H1 (cell line): ENCODE measurements at regions not wholly inside any gene's neighbourhood (a gene's known extent, or its start where the extent isn't known, plus 50 kb on each side); places are given as distances from the start of the nearest gene placed in this dataset.

ENCODE experiments used
- CTCF ChIA-PET: fragments of 300-600 bp; sonication (Branson Sonifier 250); formaldehyde crosslinking; loops from one replicate; lab custom pipeline; 2021; ENCODE audit not compliant: partially characterized antibody; lab: Charles Lee
- POLR2A ChIA-PET: fragments of 300-600 bp; sonication (Branson Sonifier 250); formaldehyde crosslinking; loops from one replicate; lab custom pipeline; 2021; ENCODE audit warnings: inconsistent platforms; ENCODE audit not compliant: partially characterized antibody; lab: Charles Lee
- DNase-seq, 2 experiments: peaks; one replicate each; pipeline versions ENCODE4 v3.0.0 to v3.0.0-alpha.2; 2010 to 2022; ENCODE audit warnings: low spot score in 2 of 2, low read depth in 1 of 2, mixed read lengths in 1 of 2
- FAIRE-seq: peaks from 2 replicates; lab custom pipeline; 2011; peaks lifted over from hg19 to GRCh38; lab: Jason Lieb, UNC
- H2AFZ ChIP-seq: 2 replicates; pipeline ENCODE4 v1.8.1; 2012; ENCODE audit warnings: low read length, inconsistent platforms
- H2AK5ac ChIP-seq: 2 replicates; pipeline ENCODE4 v1.6.1; 2013; ENCODE audit warnings: low read depth, low read length
- H2BK120ac ChIP-seq: replicated peaks from 2 replicates; pipeline ENCODE3; 2013; ENCODE audit warnings: low read depth, low read length, inconsistent platforms
- H2BK12ac ChIP-seq: 2 replicates; pipeline ENCODE4 v1.6.1; 2013; ENCODE audit warnings: low read depth, low read length
- H2BK15ac ChIP-seq: 2 replicates; pipeline ENCODE4 v1.6.1; 2013; ENCODE audit warnings: low read length
- H2BK20ac ChIP-seq: 2 replicates; pipeline ENCODE4 v1.6.1; 2013; ENCODE audit warnings: low read length
- H2BK5ac ChIP-seq: 2 replicates; pipeline ENCODE4 v1.6.1; 2013; ENCODE audit warnings: low read depth, low read length
- H3K14ac ChIP-seq: 2 replicates; pipeline ENCODE4 v1.6.1; 2013; ENCODE audit warnings: inconsistent platforms; ENCODE audit not compliant: insufficient read length
- H3K18ac ChIP-seq: 2 replicates; pipeline ENCODE4 v1.6.1; 2013; ENCODE audit warnings: low read length; ENCODE audit errors: extremely low read depth
- H3K23ac ChIP-seq: 2 replicates; pipeline ENCODE4 v1.6.1; 2013; ENCODE audit warnings: inconsistent platforms; ENCODE audit not compliant: insufficient read length
- H3K23me2 ChIP-seq: 2 replicates; pipeline ENCODE4 v1.6.1; 2013; ENCODE audit warnings: low read depth, low read length
- H3K27ac ChIP-seq: 2 replicates; pipeline ENCODE4 v1.6.1; 2011; ENCODE audit warnings: low read depth, low read length, inconsistent platforms
- H3K27me3 ChIP-seq, 4 experiments: replicated peaks in 1 of 4; 1 replicate in 1 of 4; 2 replicates in 3 of 4; pipeline versions ENCODE4 v1.6.1 to v1.8.1; 2011 to 2013; ENCODE audit warnings: low read length in 3 of 4, mild to moderate bottlenecking in 3 of 4, inconsistent platforms in 2 of 4, mixed read lengths in 2 of 4, moderate library complexity in 1 of 4; ENCODE audit not compliant: control insufficient read depth in 3 of 4, insufficient read depth in 3 of 4; ENCODE audit errors: extremely low read depth in 1 of 4
- H3K36me3 ChIP-seq, 4 experiments: 2 replicates each; pipeline versions ENCODE4 v1.6.1 to v1.8.1; 2011 to 2013; ENCODE audit warnings: mild to moderate bottlenecking in 4 of 4, low read length in 3 of 4, moderate library complexity in 2 of 4, control low read depth in 1 of 4, inconsistent platforms in 1 of 4; ENCODE audit not compliant: insufficient read depth in 4 of 4, control insufficient read depth in 2 of 4
- H3K4ac ChIP-seq: replicated peaks from 2 replicates; pipeline ENCODE3; 2013; ENCODE audit warnings: low read length, low read depth, mixed read lengths, inconsistent platforms; ENCODE audit not compliant: insufficient read length
- H3K4me1 ChIP-seq, 4 experiments: replicated peaks in 1 of 4; 1 replicate in 1 of 4; 2 replicates in 3 of 4; pipeline versions ENCODE4 v1.6.1 to v1.8.1; 2011 to 2013; ENCODE audit warnings: low read length in 3 of 4, inconsistent platforms in 2 of 4, mixed read lengths in 1 of 4; ENCODE audit not compliant: insufficient read depth in 4 of 4, control insufficient read depth in 3 of 4
- H3K4me2 ChIP-seq, 2 experiments: 2 replicates each; pipeline versions ENCODE4 v1.6.1 to v1.8.1; 2011 to 2013; ENCODE audit warnings: low read depth in 2 of 2, low read length in 2 of 2, control low read depth in 1 of 2, inconsistent platforms in 1 of 2, mild to moderate bottlenecking in 1 of 2; ENCODE audit not compliant: insufficient read depth in 1 of 2
- H3K4me3 ChIP-seq, 4 experiments: fragments of 200-600, 300-600 bp in 1 of 4; sonication (generic), shearing (Covaris generic), sonication (Bioruptor Twin) in 1 of 4; 2 replicates each; pipeline versions ENCODE4 v1.5.1 to v1.8.1; 2011 to 2016; ENCODE audit warnings: low read length in 4 of 4, low read depth in 3 of 4, control low read depth in 2 of 4, inconsistent platforms in 2 of 4, mild to moderate bottlenecking in 2 of 4, mixed read lengths in 1 of 4, moderate library complexity in 1 of 4; ENCODE audit not compliant: insufficient read depth in 2 of 4; ENCODE audit errors: extremely low read depth in 1 of 4
- H3K56ac ChIP-seq: replicated peaks from 2 replicates; pipeline ENCODE3; 2013; ENCODE audit warnings: low read depth, mild to moderate bottlenecking, mixed read lengths, low read length, inconsistent platforms; ENCODE audit not compliant: insufficient read length
- H3K79me1 ChIP-seq: 2 replicates; pipeline ENCODE4 v1.6.1; 2013; ENCODE audit warnings: low read depth, low read length, control low read depth
- H3K79me2 ChIP-seq, 2 experiments: 2 replicates each; pipeline versions ENCODE4 v1.6.1 to v1.8.1; 2012 to 2013; ENCODE audit warnings: low read length in 2 of 2, mild to moderate bottlenecking in 2 of 2, inconsistent platforms in 1 of 2; ENCODE audit not compliant: insufficient read depth in 2 of 2, control insufficient read depth in 1 of 2
- H3K9ac ChIP-seq, 4 experiments: replicated peaks in 1 of 4; 1 replicate in 1 of 4; 2 replicates in 3 of 4; pipeline versions ENCODE4 v1.6.1 to v1.8.1; 2011 to 2013; ENCODE audit warnings: low read depth in 3 of 4, low read length in 3 of 4, control low read depth in 2 of 4, mild to moderate bottlenecking in 2 of 4, moderate library complexity in 2 of 4, inconsistent platforms in 1 of 4; ENCODE audit errors: extremely low read depth in 1 of 4
- H3K9me3 ChIP-seq, 2 experiments: 2 replicates each; pipeline versions ENCODE4 v1.6.1 to v1.8.1; 2012 to 2013; ENCODE audit warnings: mild to moderate bottlenecking in 2 of 2, moderate library complexity in 2 of 2, control low read depth in 1 of 2, inconsistent platforms in 1 of 2, low read depth in 1 of 2, low read length in 1 of 2, mixed read lengths in 1 of 2; ENCODE audit not compliant: insufficient read depth in 2 of 2
- H4K20me1 ChIP-seq, 2 experiments: replicated peaks in 1 of 2; 2 replicates each; pipeline versions ENCODE3 to v1.8.1; 2011 to 2013; ENCODE audit warnings: inconsistent platforms in 2 of 2, low read length in 2 of 2, mild to moderate bottlenecking in 1 of 2; ENCODE audit not compliant: insufficient read depth in 2 of 2, control insufficient read depth in 1 of 2
- H4K5ac ChIP-seq: 2 replicates; pipeline ENCODE4 v1.6.1; 2013; ENCODE audit warnings: low read length, low read depth, mixed read lengths, inconsistent platforms; ENCODE audit not compliant: insufficient read length
- H4K8ac ChIP-seq: 2 replicates; pipeline ENCODE4 v1.8.0; 2013; ENCODE audit warnings: mild to moderate bottlenecking, moderate library complexity, low read length, inconsistent platforms; ENCODE audit not compliant: insufficient read depth; ENCODE audit errors: extremely low read depth
- H4K91ac ChIP-seq: replicated peaks from 2 replicates; pipeline ENCODE3; 2013; ENCODE audit warnings: low read length, mixed read lengths, inconsistent platforms; ENCODE audit not compliant: insufficient read length
- CBX5 ChIP-seq: fragments of 300-800, 300-1000 bp; sonication (generic); IDR thresholded peaks from 2 replicates; pipeline ENCODE4 v1.7.1; 2016; ENCODE audit warnings: antibody characterized with exemption, low read length, low read depth
- EGR1 ChIP-seq: IDR thresholded peaks from 2 replicates; pipeline ENCODE4 v1.6.1; 2011; ENCODE audit warnings: low read depth, low read length, borderline replicate concordance
- EP300 ChIP-seq, 2 experiments: IDR thresholded peaks; 1 replicate in 1 of 2; 2 replicates in 1 of 2; pipeline ENCODE4 v1.6.1; 2011 to 2012; ENCODE audit warnings: low read depth in 2 of 2, low read length in 2 of 2, mild to moderate bottlenecking in 2 of 2, borderline replicate concordance in 1 of 2, inconsistent platforms in 1 of 2, moderate library complexity in 1 of 2
- GTF2F1 ChIP-seq: IDR thresholded peaks from 2 replicates; pipeline ENCODE4 v1.6.1; 2012; ENCODE audit warnings: low read depth, low read length, improper control_type of control experiment, borderline replicate concordance
- JUN ChIP-seq: IDR thresholded peaks from 2 replicates; pipeline ENCODE4 v1.6.1; 2011; ENCODE audit warnings: low read depth, mild to moderate bottlenecking, improper control_type of control experiment, low read length
- RFX5 ChIP-seq: IDR thresholded peaks from 2 replicates; pipeline ENCODE4 v1.6.1; 2011; ENCODE audit warnings: low read depth, low read length, improper control_type of control experiment, borderline replicate concordance
- SIX5 ChIP-seq: IDR thresholded peaks from 2 replicates; pipeline ENCODE4 v1.6.1; 2011; ENCODE audit warnings: mild to moderate bottlenecking, low read depth, low read length
- WGBS, 2 experiments: shearing (Covaris generic) in 1 of 2; methylation state at CpG; one replicate each; pipeline versions ENCODE4 v1.1.6 to v1.1.7; 2013 to 2015; ENCODE audit warnings: low lambda C conversion rate in 2 of 2, mixed read lengths in 2 of 2, inconsistent platforms in 1 of 2, low coverage in 1 of 2, missing lambda C conversion rate in 1 of 2; ENCODE audit not compliant: insufficient replicate concordance in 2 of 2, insufficient coverage in 1 of 2, insufficient read length in 1 of 2; ENCODE audit errors: extremely low coverage in 1 of 2, missing lambda C conversion rate in 1 of 2; 5-methylcytosine and 5-hydroxymethylcytosine counted together

GRCh38 chr11:44423289-44423688, 113.3 kb upstream of the ALX4 start:
- Histone ChIP-seq H3K79me2 (no peaks in the 10 kb centered on the region), H4K5ac (no peak overlapping the region), H2BK5ac (no peak overlapping the region), H3K79me1 (0 out of 2 replicates have a peak, but pooled peaks cover 2% of the 10 kb centered on the region), H3K27me3 (peaks cover 0 to 2% (median 0%) of the 10 kb centered on the region in 4 experiments; a peak in 3 of 7 replicates), H3K4ac (no peak overlapping the region), H3K56ac (no peak overlapping the region), H4K91ac (no peak overlapping the region), H3K4me1 (no peaks in the 10 kb centered on the region), H2BK12ac (no peak overlapping the region), H2AFZ (no peak overlapping the region), H3K4me2 (no peak overlapping the region), H3K9me3 (no peaks in the 10 kb centered on the region), H3K23me2 (no peaks in the 10 kb centered on the region), H3K9ac (no peak overlapping the region), H2AK5ac (no peak overlapping the region), H3K4me3 (no peak overlapping the region), H2BK120ac (no peak overlapping the region), H3K27ac (no peak overlapping the region), H2BK15ac (no peak overlapping the region), H4K8ac (no peak overlapping the region), H4K20me1 (no peaks in the 10 kb centered on the region), H3K36me3 (no peaks in the 10 kb centered on the region), H3K18ac (no peak overlapping the region), H3K14ac (no peak overlapping the region), H2BK20ac (no peak overlapping the region), H3K23ac (no peak overlapping the region)
- FAIRE-seq (no peak), DNase-seq (no peak)
- TF ChIP-seq EGR1 = no peak
- TF ChIP-seq SIX5 = no peak
- TF ChIP-seq GTF2F1 = no peak
- TF ChIP-seq EP300 (IDR thresholded peaks at IDR 0.05; ENCODE audit: borderline replicate concordance in 1 of 2, low read depth in 2 of 2, low read length in 2 of 2) = no peak
- no peak for TF ChIP-seq JUN
- no peak for TF ChIP-seq CBX5
- TF ChIP-seq RFX5 = no peak
- ChIA-PET POLR2A (no interaction called here), CTCF (interaction anchor here (1.1 to 1.4 kb wide), 2 partner anchors 18 to 138 kb away, joined by 3 to 4 read pairs; no protein-coding TSS in a partner anchor)
- WGBS, 2 experiments = 89% methylated on average over 5 of the region's 5 CpGs; no CpG with 5 or more reads in 1 of the 2 experiments
